ENCODE measurements at regions not wholly inside any gene's neighbourhood (a gene's known extent, or its start where the extent isn't known, plus 50 kb on each side); places are given as distances from the start of the nearest gene placed in this dataset.

DNA sequence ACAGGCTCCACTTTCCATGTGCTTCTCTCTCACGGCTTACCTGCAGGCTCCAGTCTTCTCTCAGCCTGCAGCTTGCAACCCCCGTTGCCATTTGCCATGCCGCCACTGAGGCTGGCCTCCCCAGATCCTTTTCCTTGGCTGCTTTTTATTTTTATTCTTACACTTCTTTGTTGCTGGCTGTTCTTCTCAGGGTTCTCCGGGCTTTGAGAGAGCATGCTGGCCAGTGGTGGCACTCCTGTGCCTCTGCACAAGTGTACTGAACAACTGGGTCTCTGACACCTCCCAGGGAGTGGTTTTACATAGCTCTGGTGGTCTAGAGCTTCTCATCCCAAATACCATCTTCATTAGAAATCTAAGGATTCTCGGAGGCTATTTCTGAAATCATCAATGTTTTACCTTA lies 241.7 kb upstream of the MTNR1B start:
- no peaks in the 10 kb centered on the region for H3K4me1 Mint-ChIP-seq
- H3K9me3 Mint-ChIP-seq = peaks cover 6% of the 10 kb centered on the region
- DNase-seq (no peak), ATAC-seq (ENCODE audit: low read depth) (no peak)
- no peak overlapping the region for H3K27ac Mint-ChIP-seq
- intact Hi-C loops (cut with micrococcal nuclease) = no loop called here
- ChIA-PET CTCF (no interaction called here), POLR2A (no interaction called here)
- no peaks in the 10 kb centered on the region for H3K27me3 Mint-ChIP-seq
- no peak overlapping the region for H3K4me3 Mint-ChIP-seq
- TF ChIP-seq, protein P1, sequence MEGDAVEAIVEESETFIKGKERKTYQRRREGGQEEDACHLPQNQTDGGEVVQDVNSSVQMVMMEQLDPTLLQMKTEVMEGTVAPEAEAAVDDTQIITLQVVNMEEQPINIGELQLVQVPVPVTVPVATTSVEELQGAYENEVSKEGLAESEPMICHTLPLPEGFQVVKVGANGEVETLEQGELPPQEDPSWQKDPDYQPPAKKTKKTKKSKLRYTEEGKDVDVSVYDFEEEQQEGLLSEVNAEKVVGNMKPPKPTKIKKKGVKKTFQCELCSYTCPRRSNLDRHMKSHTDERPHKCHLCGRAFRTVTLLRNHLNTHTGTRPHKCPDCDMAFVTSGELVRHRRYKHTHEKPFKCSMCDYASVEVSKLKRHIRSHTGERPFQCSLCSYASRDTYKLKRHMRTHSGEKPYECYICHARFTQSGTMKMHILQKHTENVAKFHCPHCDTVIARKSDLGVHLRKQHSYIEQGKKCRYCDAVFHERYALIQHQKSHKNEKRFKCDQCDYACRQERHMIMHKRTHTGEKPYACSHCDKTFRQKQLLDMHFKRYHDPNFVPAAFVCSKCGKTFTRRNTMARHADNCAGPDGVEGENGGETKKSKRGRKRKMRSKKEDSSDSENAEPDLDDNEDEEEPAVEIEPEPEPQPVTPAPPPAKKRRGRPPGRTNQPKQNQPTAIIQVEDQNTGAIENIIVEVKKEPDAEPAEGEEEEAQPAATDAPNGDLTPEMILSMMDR (IDR thresholded peaks at IDR 0.05) = no peak
- H3K36me3 Mint-ChIP-seq (ENCODE audit: low read depth) = no peaks in the 10 kb centered on the region

DNA sequence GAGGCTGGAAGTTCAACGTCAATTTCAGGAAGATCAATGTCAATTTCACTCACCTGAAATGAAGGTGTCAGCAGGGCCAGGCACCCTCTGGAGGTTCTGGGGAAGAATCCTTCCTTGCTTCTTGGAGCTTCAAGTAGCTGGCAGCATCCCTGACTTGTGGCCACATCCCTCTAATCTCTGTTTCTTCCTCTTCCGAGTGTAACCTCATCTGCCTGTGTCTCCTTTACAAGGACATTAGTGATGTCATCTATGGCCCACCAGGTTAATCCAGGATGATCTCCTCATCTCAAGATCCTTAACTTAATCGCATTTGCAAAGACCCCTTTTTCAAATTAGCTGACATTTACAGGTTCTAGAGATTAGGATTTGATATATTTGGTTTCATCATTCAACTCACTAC lies 240.8 kb upstream of the MTNR1B start:
- TF ChIP-seq, protein P1 (IDR thresholded peaks at IDR 0.05) = no peak
- Mint-ChIP-seq H3K4me1 (no peaks in the 10 kb centered on the region), H3K36me3 (ENCODE audit: low read depth) (no peaks in the 10 kb centered on the region), H3K27ac (no peak overlapping the region), H3K4me3 (no peak overlapping the region), H3K27me3 (no peaks in the 10 kb centered on the region), H3K9me3 (peaks cover 2% of the 10 kb centered on the region)
- ChIA-PET CTCF (no interaction called here), POLR2A (no interaction called here)
- intact Hi-C loops (cut with micrococcal nuclease) = no loop called here
- DNase-seq (no peak), ATAC-seq (ENCODE audit: low read depth) (no peak)

GRCh38 chr11:92735039-92735438 lies 234.4 kb upstream of the MTNR1B start:
- ChIA-PET CTCF (no interaction called here), POLR2A (no interaction called here)
- ATAC-seq (ENCODE audit: low read depth) (no peak), DNase-seq (no peak)
- Mint-ChIP-seq H3K4me3 (no peak overlapping the region), H3K27ac (no peak overlapping the region), H3K27me3 (no peaks in the 10 kb centered on the region), H3K9me3 (no peaks in the 10 kb centered on the region), H3K4me1 (no peaks in the 10 kb centered on the region), H3K36me3 (ENCODE audit: low read depth) (no peaks in the 10 kb centered on the region)
- TF ChIP-seq, protein P1 (IDR thresholded peaks at IDR 0.05) = no peak
- intact Hi-C loops (cut with micrococcal nuclease) = no loop called here

GRCh38 chr11:92738276-92738675 lies 231.2 kb upstream of the MTNR1B start:
- POLR2A ChIA-PET = no interaction called here
- no peaks in the 10 kb centered on the region for H3K4me1 Mint-ChIP-seq
- DNase-seq (no peak), ATAC-seq (ENCODE audit: low read depth) (no peak)
- no peaks in the 10 kb centered on the region for H3K36me3 Mint-ChIP-seq (ENCODE audit: low read depth)
- H3K27me3 Mint-ChIP-seq = no peaks in the 10 kb centered on the region
- no peaks in the 10 kb centered on the region for H3K9me3 Mint-ChIP-seq
- no peak overlapping the region for H3K4me3 Mint-ChIP-seq
- CTCF ChIA-PET = no interaction called here
- intact Hi-C loops (cut with micrococcal nuclease) = no loop called here
- TF ChIP-seq, protein P1 (IDR thresholded peaks at IDR 0.05) = no peak
- no peak overlapping the region for H3K27ac Mint-ChIP-seq

GRCh38 chr11:92739041-92739440 lies 230.4 kb upstream of the MTNR1B start:
- ATAC-seq (ENCODE audit: low read depth) (no peak), DNase-seq (no peak)
- TF ChIP-seq, protein P1 (IDR thresholded peaks at IDR 0.05) = no peak
- Mint-ChIP-seq H3K27ac (no peak overlapping the region), H3K9me3 (no peaks in the 10 kb centered on the region), H3K4me1 (no peaks in the 10 kb centered on the region), H3K4me3 (no peak overlapping the region), H3K27me3 (no peaks in the 10 kb centered on the region), H3K36me3 (ENCODE audit: low read depth) (no peaks in the 10 kb centered on the region)
- intact Hi-C loops (cut with micrococcal nuclease) = no loop called here
- POLR2A ChIA-PET = no interaction called here
- CTCF ChIA-PET = no interaction called here

Data from activated B cell treated with CpG ODN at 0.5 μM for 24 hours (primary cell).